Keratinocyte (primary cell): ENCODE measurements at regions not wholly inside any gene's neighbourhood (a gene's known extent, or its start where the extent isn't known, plus 50 kb on each side); places are given as distances from the start of the nearest gene placed in this dataset.

ENCODE experiments used
- DNase-seq: peaks from one replicate; pipeline ENCODE4 v3.0.0-alpha.2; 2011; ENCODE audit warnings: low read depth, missing footprints, low spot score
- FAIRE-seq: peaks from 2 replicates; lab custom pipeline; 2011; peaks lifted over from hg19 to GRCh38; lab: Jason Lieb, UNC
- H2AFZ ChIP-seq: 2 replicates; pipeline ENCODE4 v1.6.0; 2012; ENCODE audit warnings: low read length, control low read depth, inconsistent platforms; ENCODE audit not compliant: control insufficient read depth
- H3K27ac ChIP-seq: 2 replicates; pipeline ENCODE4 v1.5.1; 2011; ENCODE audit warnings: low read length; ENCODE audit not compliant: control insufficient read depth, insufficient read depth
- H3K27me3 ChIP-seq: 3 replicates; pipeline ENCODE4 v1.6.0; 2011; ENCODE audit warnings: low read length; ENCODE audit not compliant: control insufficient read depth, insufficient read depth; ENCODE audit errors: extremely low read depth
- H3K36me3 ChIP-seq, 2 experiments: 2 replicates in 1 of 2; 3 replicates in 1 of 2; pipeline ENCODE4 v1.5.1; 2011; ENCODE audit warnings: low read length in 2 of 2, mild to moderate bottlenecking in 1 of 2; ENCODE audit not compliant: control insufficient read depth in 2 of 2, insufficient read depth in 2 of 2; ENCODE audit errors: extremely low read depth in 1 of 2
- H3K4me1 ChIP-seq: 3 replicates; pipeline ENCODE4 v1.5.1; 2011; ENCODE audit warnings: low read length; ENCODE audit not compliant: control insufficient read depth, insufficient read depth; ENCODE audit errors: extremely low read depth
- H3K4me2 ChIP-seq: 3 replicates; pipeline ENCODE4 v1.6.0; 2011; ENCODE audit warnings: low read depth, low read length; ENCODE audit not compliant: control insufficient read depth, insufficient read depth; ENCODE audit errors: extremely low read depth
- H3K4me3 ChIP-seq, 3 experiments: fragments of 200-600 bp in 1 of 3; sonication (generic) in 1 of 3; 2 replicates in 2 of 3; 3 replicates in 1 of 3; pipeline ENCODE4 v1.5.1; 2011 to 2016; ENCODE audit warnings: low read length in 3 of 3, mild to moderate bottlenecking in 3 of 3, control low read depth in 2 of 3, inconsistent platforms in 1 of 3, low read depth in 1 of 3, mixed read lengths in 1 of 3, mixed run types in 1 of 3, moderate library complexity in 1 of 3; ENCODE audit not compliant: control insufficient read depth in 2 of 3, insufficient read depth in 2 of 3; ENCODE audit errors: extremely low read depth in 1 of 3
- H3K79me2 ChIP-seq: 2 replicates; pipeline ENCODE4 v1.6.0; 2012; ENCODE audit warnings: low read length; ENCODE audit not compliant: control insufficient read depth, insufficient read depth
- H3K9ac ChIP-seq: 3 replicates; pipeline ENCODE4 v1.6.0; 2011; ENCODE audit warnings: low read length; ENCODE audit not compliant: control insufficient read depth, insufficient read depth; ENCODE audit errors: extremely low read depth
- H3K9me1 ChIP-seq: 3 replicates; pipeline ENCODE4 v1.6.0; 2011; ENCODE audit warnings: low read length; ENCODE audit not compliant: control insufficient read depth, insufficient read depth; ENCODE audit errors: extremely low read depth
- H3K9me3 ChIP-seq: 2 replicates; pipeline ENCODE4 v1.5.1; 2012; ENCODE audit warnings: low read depth, low read length; ENCODE audit not compliant: control insufficient read depth
- H4K20me1 ChIP-seq: 3 replicates; pipeline ENCODE4 v1.6.0; 2011; ENCODE audit warnings: low read length; ENCODE audit not compliant: control insufficient read depth, insufficient read depth; ENCODE audit errors: extremely low read depth
- CTCF ChIP-seq, 3 experiments: IDR thresholded peaks in 1 of 3; conservative IDR thresholded peaks in 1 of 3; optimal IDR thresholded peaks in 1 of 3; 2 replicates in 2 of 3; 3 replicates in 1 of 3; pipeline versions ENCODE3 to v1.5.1; 2011; ENCODE audit warnings: low read length in 3 of 3, mild to moderate bottlenecking in 3 of 3, moderate library complexity in 2 of 3, control low read depth in 1 of 3, inconsistent platforms in 1 of 3; ENCODE audit not compliant: insufficient read depth in 2 of 3; ENCODE audit errors: extremely low read depth in 1 of 3
- EZH2 ChIP-seq: IDR thresholded peaks from one replicate; pipeline ENCODE4 v1.6.1; 2012; ENCODE audit warnings: inconsistent platforms, mild to moderate bottlenecking, low read length, moderate library complexity
- dilution Hi-C: fragments of 300-500 bp; cut with MboI; formaldehyde crosslinking; loops from one replicate; pipeline ENCODE4 v1.7.0; 2020; ENCODE audit warnings: low sequenced_read_pairs; ENCODE audit not compliant: extremely low pct_ligation_motif_present

- Histone ChIP-seq H2AFZ (no peak overlapping the region), H3K9me1 (no peaks in the 10 kb centered on the region), H3K27ac (no peak overlapping the region), H3K9ac (no peak overlapping the region), H3K4me1 (no peaks in the 10 kb centered on the region), H3K9me3 (no peaks in the 10 kb centered on the region), H3K4me3 (no peak overlapping the region), H3K4me2 (no peak overlapping the region), H3K36me3 (no peaks in the 10 kb centered on the region), H3K79me2 (no peaks in the 10 kb centered on the region), H3K27me3 (no peaks in the 10 kb centered on the region), H4K20me1 (no peaks in the 10 kb centered on the region)
- TF ChIP-seq EZH2 (no peak), CTCF (optimal IDR thresholded peaks at IDR 0.05 in 1 of 3, IDR thresholded peaks at IDR 0.05 in 1 of 3, conservative IDR thresholded peaks at IDR 0.05 in 1 of 3; ENCODE audit: extremely low read depth in 1 of 3, insufficient read depth in 2 of 3, low read length in 3 of 3) (no peak)
- FAIRE-seq (no peak), DNase-seq (no peak)
- dilution Hi-C loops: no loop called here
Measured at GRCh38 chrX:143095321-143095720, 69.6 kb downstream of the SPANXN4 start.

- no peak overlapping the region for H3K27ac ChIP-seq
- FAIRE-seq (no peak), DNase-seq (no peak)
- H3K79me2 ChIP-seq: no peaks in the 10 kb centered on the region
- dilution Hi-C loops: no loop called here
- H3K4me3 ChIP-seq: no peak overlapping the region
- H3K9me1 ChIP-seq: no peaks in the 10 kb centered on the region
- H4K20me1 ChIP-seq: no peaks in the 10 kb centered on the region
- H3K36me3 ChIP-seq: no peaks in the 10 kb centered on the region
- no peaks in the 10 kb centered on the region for H3K27me3 ChIP-seq
- no peak overlapping the region for H3K9ac ChIP-seq
- TF ChIP-seq EZH2 (no peak), CTCF (optimal IDR thresholded peaks at IDR 0.05 in 1 of 3, IDR thresholded peaks at IDR 0.05 in 1 of 3, conservative IDR thresholded peaks at IDR 0.05 in 1 of 3; ENCODE audit: extremely low read depth in 1 of 3, insufficient read depth in 2 of 3, low read length in 3 of 3) (no peak)
- H2AFZ ChIP-seq: no peak overlapping the region
- H3K4me1 ChIP-seq: no peaks in the 10 kb centered on the region
- no peaks in the 10 kb centered on the region for H3K9me3 ChIP-seq
- no peak overlapping the region for H3K4me2 ChIP-seq
Measured at GRCh38 chrX:143094417-143095023, 68.8 kb downstream of the SPANXN4 start.
